ENCODE measurements at regions not wholly inside any gene's neighbourhood (a gene's known extent, or its start where the extent isn't known, plus 50 kb on each side); places are given as distances from the start of the nearest gene placed in this dataset.

DNA sequence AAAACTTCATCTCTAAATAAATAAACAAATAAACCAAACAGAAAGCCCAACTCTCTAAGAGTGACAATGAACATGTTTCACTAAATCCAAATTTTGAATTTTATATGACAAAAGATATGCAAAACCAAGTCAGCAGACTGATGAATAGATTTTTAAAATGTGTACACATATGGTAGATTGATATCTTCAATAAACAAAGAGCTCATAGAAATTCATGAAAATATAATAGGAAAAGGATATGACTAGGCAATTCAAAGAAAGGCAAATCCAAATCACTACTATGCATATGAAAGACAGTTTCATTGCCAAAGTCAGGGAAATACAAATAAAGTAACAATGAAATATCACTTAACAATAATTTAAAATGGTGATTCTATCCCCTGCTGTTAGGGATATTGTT is 63.7 kb upstream of the NBEA start:
- TF ChIP-seq, protein P1, sequence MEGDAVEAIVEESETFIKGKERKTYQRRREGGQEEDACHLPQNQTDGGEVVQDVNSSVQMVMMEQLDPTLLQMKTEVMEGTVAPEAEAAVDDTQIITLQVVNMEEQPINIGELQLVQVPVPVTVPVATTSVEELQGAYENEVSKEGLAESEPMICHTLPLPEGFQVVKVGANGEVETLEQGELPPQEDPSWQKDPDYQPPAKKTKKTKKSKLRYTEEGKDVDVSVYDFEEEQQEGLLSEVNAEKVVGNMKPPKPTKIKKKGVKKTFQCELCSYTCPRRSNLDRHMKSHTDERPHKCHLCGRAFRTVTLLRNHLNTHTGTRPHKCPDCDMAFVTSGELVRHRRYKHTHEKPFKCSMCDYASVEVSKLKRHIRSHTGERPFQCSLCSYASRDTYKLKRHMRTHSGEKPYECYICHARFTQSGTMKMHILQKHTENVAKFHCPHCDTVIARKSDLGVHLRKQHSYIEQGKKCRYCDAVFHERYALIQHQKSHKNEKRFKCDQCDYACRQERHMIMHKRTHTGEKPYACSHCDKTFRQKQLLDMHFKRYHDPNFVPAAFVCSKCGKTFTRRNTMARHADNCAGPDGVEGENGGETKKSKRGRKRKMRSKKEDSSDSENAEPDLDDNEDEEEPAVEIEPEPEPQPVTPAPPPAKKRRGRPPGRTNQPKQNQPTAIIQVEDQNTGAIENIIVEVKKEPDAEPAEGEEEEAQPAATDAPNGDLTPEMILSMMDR (IDR thresholded peaks at IDR 0.05; ENCODE audit: low read depth, low read length, missing input control), result no peak
- TF ChIP-seq YY1 (IDR thresholded peaks at IDR 0.05), result no peak
- TF ChIP-seq RAD21 (IDR thresholded peaks at IDR 0.05), result no peak
- TF ChIP-seq GABPA (IDR thresholded peaks at IDR 0.05 in 1 of 2, conservative IDR thresholded peaks at IDR 0.05 in 1 of 2), result no peak
- no peak for TF ChIP-seq EGR1 (IDR thresholded peaks at IDR 0.05; ENCODE audit: low read depth in 2 of 2)
- TF ChIP-seq MAX (IDR thresholded peaks at IDR 0.05), result no peak
- no peak for TF ChIP-seq ZBTB33 (IDR thresholded peaks at IDR 0.05)

Data from liver (tissue), 3 donors.